ENCODE measurements at regions not wholly inside any gene's neighbourhood (a gene's known extent, or its start where the extent isn't known, plus 50 kb on each side); places are given as distances from the start of the nearest gene placed in this dataset.

- H3K9me3 ChIP-seq (ENCODE audit: control insufficient read depth, insufficient read depth, low read depth, low read length), result no peaks in the 10 kb centered on the region
- no peak overlapping the region for H3K27ac ChIP-seq (ENCODE audit: low read depth, low read length)
- no peak overlapping the region for H3K4me3 ChIP-seq (ENCODE audit: low read depth, low read length)
- H3K9ac ChIP-seq (ENCODE audit: low read length), result no peak overlapping the region
- H3K27me3 ChIP-seq (ENCODE audit: control insufficient read depth, insufficient read depth, low read length), result peaks cover 3% of the 10 kb centered on the region; the same call in 1 of the 2 replicates
- H3K36me3 ChIP-seq (ENCODE audit: control insufficient read depth, insufficient read depth, low read length), result no peaks in the 10 kb centered on the region
- H3K4me1 ChIP-seq (ENCODE audit: control insufficient read depth, insufficient read depth, low read length), result no peaks in the 10 kb centered on the region
Observed at GRCh38 chr2:19846567-19846966, 55.2 kb downstream of the TTC32 start.

- peaks cover 3% of the 10 kb centered on the region; the same call in 1 of the 2 replicates for H3K27me3 ChIP-seq (ENCODE audit: control insufficient read depth, insufficient read depth, low read length)
- H3K4me3 ChIP-seq (ENCODE audit: low read depth, low read length), result no peak overlapping the region
- no peaks in the 10 kb centered on the region for H3K4me1 ChIP-seq (ENCODE audit: control insufficient read depth, insufficient read depth, low read length)
Observed at GRCh38 chr2:19846030-19846429, 55.8 kb downstream of the TTC32 start.

GRCh38 chr2:19845323-19845920 is 56.4 kb downstream of the TTC32 start:
- no peak overlapping the region for H3K27ac ChIP-seq (ENCODE audit: low read depth, low read length)
- no peaks in the 10 kb centered on the region for H3K36me3 ChIP-seq (ENCODE audit: control insufficient read depth, insufficient read depth, low read length)
- H3K9me3 ChIP-seq (ENCODE audit: control insufficient read depth, insufficient read depth, low read depth, low read length), result no peaks in the 10 kb centered on the region
- H3K4me3 ChIP-seq (ENCODE audit: low read depth, low read length), result no peak overlapping the region
- no peak overlapping the region for H3K9ac ChIP-seq (ENCODE audit: low read length)
- H3K4me1 ChIP-seq (ENCODE audit: control insufficient read depth, insufficient read depth, low read length), result no peaks in the 10 kb centered on the region
- H3K27me3 ChIP-seq (ENCODE audit: control insufficient read depth, insufficient read depth, low read length), result peaks cover 3% of the 10 kb centered on the region; the same call in 1 of the 2 replicates

More at GRCh38 chr2:19846030-19846429, 55.8 kb downstream of the TTC32 start:
- H3K9ac ChIP-seq (ENCODE audit: low read length), result no peak overlapping the region
- H3K27ac ChIP-seq (ENCODE audit: low read depth, low read length), result no peak overlapping the region
- H3K9me3 ChIP-seq (ENCODE audit: control insufficient read depth, insufficient read depth, low read depth, low read length), result no peaks in the 10 kb centered on the region
- H3K36me3 ChIP-seq (ENCODE audit: control insufficient read depth, insufficient read depth, low read length), result no peaks in the 10 kb centered on the region

- Histone ChIP-seq H3K9ac (ENCODE audit: low read length) (no peak overlapping the region), H3K36me3 (ENCODE audit: control insufficient read depth, insufficient read depth, low read length) (no peaks in the 10 kb centered on the region), H3K27me3 (ENCODE audit: control insufficient read depth, insufficient read depth, low read length) (peaks cover 3% of the 10 kb centered on the region; the same call in 1 of the 2 replicates), H3K9me3 (ENCODE audit: control insufficient read depth, insufficient read depth, low read depth, low read length) (no peaks in the 10 kb centered on the region), H3K27ac (ENCODE audit: low read depth, low read length) (no peak overlapping the region), H3K4me1 (ENCODE audit: control insufficient read depth, insufficient read depth, low read length) (no peaks in the 10 kb centered on the region), H3K4me3 (ENCODE audit: low read depth, low read length) (no peak overlapping the region)
Observed at GRCh38 chr2:19844750-19845149, 57.0 kb downstream of the TTC32 start.

GRCh38 chr2:19843992-19844515 is 57.7 kb downstream of the TTC32 start:
- peaks cover 6% of the 10 kb centered on the region; the same call in 1 of the 2 replicates for H3K27me3 ChIP-seq (ENCODE audit: control insufficient read depth, insufficient read depth, low read length)
- H3K9me3 ChIP-seq (ENCODE audit: control insufficient read depth, insufficient read depth, low read depth, low read length), result no peaks in the 10 kb centered on the region
- no peak overlapping the region for H3K27ac ChIP-seq (ENCODE audit: low read depth, low read length)
- no peaks in the 10 kb centered on the region for H3K4me1 ChIP-seq (ENCODE audit: control insufficient read depth, insufficient read depth, low read length)
- no peak overlapping the region for H3K4me3 ChIP-seq (ENCODE audit: low read depth, low read length)
- H3K36me3 ChIP-seq (ENCODE audit: control insufficient read depth, insufficient read depth, low read length), result no peaks in the 10 kb centered on the region
- H3K9ac ChIP-seq (ENCODE audit: low read length), result no peak overlapping the region

GRCh38 chr2:19841918-19842693 is 59.7 kb downstream of the TTC32 start:
- no peaks in the 10 kb centered on the region for H3K36me3 ChIP-seq (ENCODE audit: control insufficient read depth, insufficient read depth, low read length)
- no peak overlapping the region for H3K4me3 ChIP-seq (ENCODE audit: low read depth, low read length)
- H3K27ac ChIP-seq (ENCODE audit: low read depth, low read length), result no peak overlapping the region
- no peaks in the 10 kb centered on the region for H3K9me3 ChIP-seq (ENCODE audit: control insufficient read depth, insufficient read depth, low read depth, low read length)
- peaks cover 6% of the 10 kb centered on the region; the same call in 1 of the 2 replicates for H3K27me3 ChIP-seq (ENCODE audit: control insufficient read depth, insufficient read depth, low read length)
- H3K9ac ChIP-seq (ENCODE audit: low read length), result no peak overlapping the region
- H3K4me1 ChIP-seq (ENCODE audit: control insufficient read depth, insufficient read depth, low read length), result no peaks in the 10 kb centered on the region

- Histone ChIP-seq H3K4me3 (ENCODE audit: low read depth, low read length) (no peak overlapping the region), H3K36me3 (ENCODE audit: control insufficient read depth, insufficient read depth, low read length) (no peaks in the 10 kb centered on the region), H3K4me1 (ENCODE audit: control insufficient read depth, insufficient read depth, low read length) (no peaks in the 10 kb centered on the region), H3K27ac (ENCODE audit: low read depth, low read length) (no peak overlapping the region), H3K27me3 (ENCODE audit: control insufficient read depth, insufficient read depth, low read length) (peaks cover 6% of the 10 kb centered on the region; the same call in 1 of the 2 replicates), H3K9me3 (ENCODE audit: control insufficient read depth, insufficient read depth, low read depth, low read length) (no peaks in the 10 kb centered on the region), H3K9ac (ENCODE audit: low read length) (no peak overlapping the region)
Observed at GRCh38 chr2:19839438-19839837, 62.3 kb downstream of the TTC32 start.

- Histone ChIP-seq H3K4me3 (ENCODE audit: low read depth, low read length) (no peak overlapping the region), H3K36me3 (ENCODE audit: control insufficient read depth, insufficient read depth, low read length) (no peaks in the 10 kb centered on the region), H3K4me1 (ENCODE audit: control insufficient read depth, insufficient read depth, low read length) (no peaks in the 10 kb centered on the region), H3K9me3 (ENCODE audit: control insufficient read depth, insufficient read depth, low read depth, low read length) (no peaks in the 10 kb centered on the region), H3K27ac (ENCODE audit: low read depth, low read length) (no peak overlapping the region), H3K9ac (ENCODE audit: low read length) (no peak overlapping the region), H3K27me3 (ENCODE audit: control insufficient read depth, insufficient read depth, low read length) (peaks cover 6% of the 10 kb centered on the region; the same call in 1 of the 2 replicates)
Observed at GRCh38 chr2:19838616-19839015, 63.2 kb downstream of the TTC32 start.

GRCh38 chr2:19837235-19837766 is 64.5 kb downstream of the TTC32 start:
- Histone ChIP-seq H3K9me3 (ENCODE audit: control insufficient read depth, insufficient read depth, low read depth, low read length) (no peaks in the 10 kb centered on the region), H3K36me3 (ENCODE audit: control insufficient read depth, insufficient read depth, low read length) (no peaks in the 10 kb centered on the region), H3K27me3 (ENCODE audit: control insufficient read depth, insufficient read depth, low read length) (peaks cover 5% of the 10 kb centered on the region; the same call in 1 of the 2 replicates), H3K9ac (ENCODE audit: low read length) (no peak overlapping the region), H3K4me3 (ENCODE audit: low read depth, low read length) (no peak overlapping the region), H3K27ac (ENCODE audit: low read depth, low read length) (no peak overlapping the region), H3K4me1 (ENCODE audit: control insufficient read depth, insufficient read depth, low read length) (no peaks in the 10 kb centered on the region)

- 0 out of 2 replicates have a peak, but pooled peaks cover 2% of the 10 kb centered on the region for H3K27me3 ChIP-seq (ENCODE audit: control insufficient read depth, insufficient read depth, low read length)
- no peaks in the 10 kb centered on the region for H3K9me3 ChIP-seq (ENCODE audit: control insufficient read depth, insufficient read depth, low read depth, low read length)
- H3K4me3 ChIP-seq (ENCODE audit: low read depth, low read length), result no peak overlapping the region
- H3K4me1 ChIP-seq (ENCODE audit: control insufficient read depth, insufficient read depth, low read length), result no peaks in the 10 kb centered on the region
- H3K9ac ChIP-seq (ENCODE audit: low read length), result no peak overlapping the region
- H3K27ac ChIP-seq (ENCODE audit: low read depth, low read length), result no peak overlapping the region
- no peaks in the 10 kb centered on the region for H3K36me3 ChIP-seq (ENCODE audit: control insufficient read depth, insufficient read depth, low read length)
Observed at GRCh38 chr2:19835781-19836281, 66.0 kb downstream of the TTC32 start.

- no peak overlapping the region for H3K9ac ChIP-seq (ENCODE audit: low read length)
- no peaks in the 10 kb centered on the region for H3K9me3 ChIP-seq (ENCODE audit: control insufficient read depth, insufficient read depth, low read depth, low read length)
- H3K27me3 ChIP-seq (ENCODE audit: control insufficient read depth, insufficient read depth, low read length), result no peaks in the 10 kb centered on the region
- no peak overlapping the region for H3K4me3 ChIP-seq (ENCODE audit: low read depth, low read length)
- no peak overlapping the region for H3K27ac ChIP-seq (ENCODE audit: low read depth, low read length)
- no peaks in the 10 kb centered on the region for H3K4me1 ChIP-seq (ENCODE audit: control insufficient read depth, insufficient read depth, low read length)
- H3K36me3 ChIP-seq (ENCODE audit: control insufficient read depth, insufficient read depth, low read length), result no peaks in the 10 kb centered on the region
Observed at GRCh38 chr2:19833978-19834377, 67.8 kb downstream of the TTC32 start.

All from HUES6 (cell line).